GM18517 (cell line): ENCODE measurements at regions not wholly inside any gene's neighbourhood (a gene's known extent, or its start where the extent isn't known, plus 50 kb on each side); places are given as distances from the start of the nearest gene placed in this dataset.
"Not testable (repeated sequence)": the region's sequence is repeated elsewhere in the genome, so short reads cannot be mapped to it uniquely, and the experiment has no call there.

ENCODE experiments used
- ATAC-seq: cut with Tn5 transposase; IDR thresholded peaks from one replicate; pipeline ENCODE4 v1.9.1; 2021; ENCODE audit warnings: mild to moderate bottlenecking, moderate library complexity; ENCODE audit not compliant: unreplicated experiment

GRCh38 chr15:94968133-94968532 lies 736.8 kb downstream of the MCTP2 start:
- no peak for ATAC-seq

- ATAC-seq, result no peak
These were observed 738.7 kb downstream of the MCTP2 start for GRCh38 chr15:94970096-94970495.

GRCh38 chr15:94970802-94971201 lies 739.4 kb downstream of the MCTP2 start:
- ATAC-seq, result no peak

- ATAC-seq, result no peak
These were observed 741.0 kb downstream of the MCTP2 start for GRCh38 chr15:94972314-94972713.

GRCh38 chr15:94987085-94987484 lies 755.7 kb downstream of the MCTP2 start:
- ATAC-seq, result no peak

- no peak for ATAC-seq
These were observed 760.4 kb downstream of the MCTP2 start for GRCh38 chr15:94991718-94992117.

GRCh38 chr15:95009635-95010034 lies 778.3 kb downstream of the MCTP2 start:
- no peak for ATAC-seq

- ATAC-seq, result no peak
These were observed 782.0 kb downstream of the MCTP2 start for GRCh38 chr15:95013381-95013780.

GRCh38 chr15:95016511-95017229 lies 785.3 kb downstream of the MCTP2 start:
- ATAC-seq, result no peak

- ATAC-seq, result no peak
These were observed 786.4 kb downstream of the MCTP2 start for GRCh38 chr15:95017666-95018328.

GRCh38 chr15:95018888-95019545 lies 787.7 kb downstream of the MCTP2 start:
- ATAC-seq, result peak; percentile 77

GRCh38 chr15:95019907-95020306 lies 788.5 kb downstream of the MCTP2 start:
- no peak for ATAC-seq

- ATAC-seq, result no peak
These were observed 790.5 kb downstream of the MCTP2 start for GRCh38 chr15:95021816-95022215.

GRCh38 chr15:95024351-95024750 lies 793.0 kb downstream of the MCTP2 start:
- no peak for ATAC-seq

GRCh38 chr15:95025924-95026728 lies 794.8 kb downstream of the MCTP2 start:
- no peak for ATAC-seq

GRCh38 chr15:95027981-95028380 lies 796.6 kb downstream of the MCTP2 start:
- ATAC-seq, result no peak

- no peak for ATAC-seq
These were observed 800.8 kb downstream of the MCTP2 start for GRCh38 chr15:95032156-95032555.

GRCh38 chr15:95035106-95035505 lies 803.7 kb downstream of the MCTP2 start:
- ATAC-seq, result no peak

GRCh38 chr15:95041297-95041696 lies 809.9 kb downstream of the MCTP2 start:
- ATAC-seq, result no peak

GRCh38 chr15:95043236-95043932 lies 812.0 kb downstream of the MCTP2 start:
- ATAC-seq, result not testable (repeated sequence)

- ATAC-seq, result no peak
These were observed 812.6 kb downstream of the MCTP2 start for GRCh38 chr15:95043933-95044313.
